Thyroid gland (tissue), 4 donors: ENCODE measurements at regions not wholly inside any gene's neighbourhood (a gene's known extent, or its start where the extent isn't known, plus 50 kb on each side); places are given as distances from the start of the nearest gene placed in this dataset.

Experiments
- DNase-seq, 2 donors: peaks; one replicate each; pipeline ENCODE4 v3.0.0-alpha.2; 2019
- H3K27ac ChIP-seq, 3 donors: fragments of 200-600 bp; sonication (generic); 1 replicate in 2 of 3; 2 replicates in 1 of 3; pipeline ENCODE4 v1.5.1; 2016 to 2019; ENCODE audit warnings: mild to moderate bottlenecking in 1 of 3, moderate library complexity in 1 of 3
- H3K27me3 ChIP-seq: fragments of 200-600 bp; sonication (generic); one replicate; pipeline ENCODE4 v1.5.1; 2019
- H3K36me3 ChIP-seq, 2 donors: fragments of 200-600 bp; sonication (generic); one replicate each; pipeline ENCODE4 v1.5.1; 2016 to 2019
- H3K4me1 ChIP-seq, 2 donors: fragments of 200-600 bp; sonication (generic); one replicate each; pipeline ENCODE4 v1.5.1; 2017 to 2019
- H3K4me3 ChIP-seq, 3 donors: fragments of 200-600 bp; sonication (generic); replicated peaks in 1 of 3; 1 replicate in 2 of 3; 2 replicates in 1 of 3; pipeline ENCODE4 v1.5.1; 2016; ENCODE audit warnings: mild to moderate bottlenecking in 1 of 3
- H3K9me3 ChIP-seq: fragments of 200-600 bp; sonication (generic); one replicate; pipeline ENCODE4 v1.5.1; 2017
- CTCF ChIP-seq, 6 experiments: fragments of 200-600 bp in 3 of 6; fragments of 450-650 bp in 3 of 6; sonication (generic) in 3 of 6; IDR thresholded peaks; one replicate each; pipeline ENCODE4 v1.5.1; 2016 to 2019; ENCODE audit warnings: antibody characterized with exemption in 6 of 6, mild to moderate bottlenecking in 2 of 6, inconsistent platforms in 1 of 6, moderate library complexity in 1 of 6
- POLR2A ChIP-seq, 2 donors: fragments of 450-650 bp; IDR thresholded peaks; one replicate each; pipeline ENCODE4 v1.6.1; 2017; ENCODE audit warnings: antibody characterized with exemption in 2 of 2, mild to moderate bottlenecking in 2 of 2, moderate library complexity in 1 of 2
- WGBS, 2 donors: methylation state at CpG; one replicate each; pipeline ENCODE4 v1.1.5; 2017; 5-methylcytosine and 5-hydroxymethylcytosine counted together
- intact Hi-C: fragments of 100-400 bp; cut with DNase I; formaldehyde crosslinking; loops from one replicate; pipeline ENCODE4 v1.15.1; 2023

GRCh38 chr5:57915536-57915935 lies 432.9 kb upstream of the ACTBL2 start:
- H3K4me1 ChIP-seq, result no peaks in the 10 kb centered on the region
- H3K36me3 ChIP-seq, result no peaks in the 10 kb centered on the region
- no peaks in the 10 kb centered on the region for H3K27me3 ChIP-seq
- no peak for DNase-seq
- TF ChIP-seq POLR2A (IDR thresholded peaks at IDR 0.05) (no peak), CTCF (IDR thresholded peaks at IDR 0.05) (no peak)
- 58 to 66% methylated on average over 3 of the region's 3 CpGs for WGBS, 2 donors
- no peak overlapping the region for H3K27ac ChIP-seq
- no peaks in the 10 kb centered on the region for H3K9me3 ChIP-seq
- intact Hi-C loops, result no loop called here
- H3K4me3 ChIP-seq, result no peak overlapping the region

GRCh38 chr5:57911438-57911837 lies 428.8 kb upstream of the ACTBL2 start:
- no peak for DNase-seq
- no peaks in the 10 kb centered on the region for H3K27me3 ChIP-seq
- no peaks in the 10 kb centered on the region for H3K9me3 ChIP-seq
- no peak overlapping the region for H3K4me3 ChIP-seq
- WGBS, 2 donors, result 61 to 68% methylated on average over 2 of the region's 2 CpGs
- no peak overlapping the region for H3K27ac ChIP-seq
- intact Hi-C loops, result no loop called here
- TF ChIP-seq POLR2A (IDR thresholded peaks at IDR 0.05) (no peak), CTCF (IDR thresholded peaks at IDR 0.05) (no peak)
- H3K4me1 ChIP-seq, result no peaks in the 10 kb centered on the region
- H3K36me3 ChIP-seq, result no peaks in the 10 kb centered on the region

GRCh38 chr5:57906671-57907070 lies 424.1 kb upstream of the ACTBL2 start:
- WGBS, 2 donors, result 84 to 94% methylated on average over 6 of the region's 6 CpGs
- H3K9me3 ChIP-seq, result no peaks in the 10 kb centered on the region
- H3K27ac ChIP-seq, result no peak overlapping the region
- intact Hi-C loops, result no loop called here
- no peaks in the 10 kb centered on the region for H3K4me1 ChIP-seq
- TF ChIP-seq POLR2A (IDR thresholded peaks at IDR 0.05), result no peak
- no peak for TF ChIP-seq CTCF (IDR thresholded peaks at IDR 0.05)
- no peaks in the 10 kb centered on the region for H3K36me3 ChIP-seq
- H3K4me3 ChIP-seq, result no peak overlapping the region
- H3K27me3 ChIP-seq, result no peaks in the 10 kb centered on the region
- DNase-seq, result no peak

- TF ChIP-seq POLR2A (IDR thresholded peaks at IDR 0.05) (no peak), CTCF (IDR thresholded peaks at IDR 0.05) (no peak)
- no peaks in the 10 kb centered on the region for H3K9me3 ChIP-seq
- H3K4me3 ChIP-seq, result no peak overlapping the region
- H3K36me3 ChIP-seq, result no peaks in the 10 kb centered on the region
- no peak overlapping the region for H3K27ac ChIP-seq
- H3K4me1 ChIP-seq, result peaks cover 0 to 4% of the 10 kb centered on the region in 2 donors
- intact Hi-C loops, result no loop called here
- H3K27me3 ChIP-seq, result no peaks in the 10 kb centered on the region
- DNase-seq, result no peak
Observed at GRCh38 chr5:57903458-57903857, 420.8 kb upstream of the ACTBL2 start.

GRCh38 chr5:57902095-57902494 lies 419.5 kb upstream of the ACTBL2 start:
- no peak overlapping the region for H3K4me3 ChIP-seq
- H3K27ac ChIP-seq, result no peak overlapping the region
- intact Hi-C loops, result no loop called here
- TF ChIP-seq POLR2A (IDR thresholded peaks at IDR 0.05), result no peak
- no peak for TF ChIP-seq CTCF (IDR thresholded peaks at IDR 0.05)
- DNase-seq, result no peak
- H3K36me3 ChIP-seq, result no peaks in the 10 kb centered on the region
- H3K27me3 ChIP-seq, result no peaks in the 10 kb centered on the region
- WGBS, 2 donors, result 84 to 91% methylated on average over 2 of the region's 2 CpGs
- peaks cover 0 to 4% of the 10 kb centered on the region in 2 donors for H3K4me1 ChIP-seq
- no peaks in the 10 kb centered on the region for H3K9me3 ChIP-seq
